ENCODE measurements at regions not wholly inside any gene's neighbourhood (a gene's known extent, or its start where the extent isn't known, plus 50 kb on each side); places are given as distances from the start of the nearest gene placed in this dataset. TPM values are rescaled to one million over a fixed set of nuclear protein-coding genes. Genes with fewer than 3 reads are reported as not detected.

GRCh38 chr6:153192943-153193885, 62.1 kb upstream of the RGS17 start:
- H3K27ac ChIP-seq (ENCODE audit: low read depth, low read length) = no peak overlapping the region
- no CpG with 5 or more reads among the region's 6 CpGs for WGBS (ENCODE audit: extremely low coverage, insufficient coverage, low lambda C conversion rate)
- no peak overlapping the region for H3K4ac ChIP-seq (ENCODE audit: low read depth, low read length)
- H3K23ac ChIP-seq (ENCODE audit: low read length) = no peak overlapping the region
- H3K4me2 ChIP-seq (ENCODE audit: low read length) = no peak overlapping the region
- H3K36me3 ChIP-seq (ENCODE audit: control insufficient read depth, insufficient read depth, low read length) = no peaks in the 10 kb centered on the region
- H4K8ac ChIP-seq (ENCODE audit: low read depth, low read length) = no peak overlapping the region
- no peak overlapping the region for H2BK5ac ChIP-seq (ENCODE audit: low read length)
- no peaks in the 10 kb centered on the region for H3K79me1 ChIP-seq (ENCODE audit: low read length)
- H2BK15ac ChIP-seq (replicated peaks; ENCODE audit: low read depth) = no peak overlapping the region
- no peak overlapping the region for H2AK5ac ChIP-seq (ENCODE audit: low read length)
- H3K18ac ChIP-seq (ENCODE audit: low read length) = no peak overlapping the region
- H3K56ac ChIP-seq (ENCODE audit: low read length) = no peak overlapping the region
- no peak overlapping the region for H3K9ac ChIP-seq (ENCODE audit: low read length)
- H3K79me2 ChIP-seq (ENCODE audit: control insufficient read depth, insufficient read depth, low read length) = no peaks in the 10 kb centered on the region
- H4K5ac ChIP-seq (ENCODE audit: low read length) = no peak overlapping the region
- H3K4me1 ChIP-seq (ENCODE audit: control insufficient read depth, low read depth, low read length) = no peaks in the 10 kb centered on the region
- H3K4me3 ChIP-seq (ENCODE audit: low read length) = no peak overlapping the region
- H3K27me3 ChIP-seq (ENCODE audit: insufficient read depth, low read length, poor library complexity) = no peaks in the 10 kb centered on the region
- H2BK120ac ChIP-seq (ENCODE audit: low read depth, low read length) = no peak overlapping the region
- DNase-seq = no peak

- no peaks in the 10 kb centered on the region for H3K79me1 ChIP-seq (ENCODE audit: low read length)
- no peak overlapping the region for H3K4me2 ChIP-seq (ENCODE audit: low read length)
- no peaks in the 10 kb centered on the region for H3K27me3 ChIP-seq (ENCODE audit: insufficient read depth, low read length, poor library complexity)
- H2BK120ac ChIP-seq (ENCODE audit: low read depth, low read length) = no peak overlapping the region
- H3K4me3 ChIP-seq (ENCODE audit: low read length) = no peak overlapping the region
- no peak overlapping the region for H3K4ac ChIP-seq (ENCODE audit: low read depth, low read length)
- no peaks in the 10 kb centered on the region for H3K4me1 ChIP-seq (ENCODE audit: control insufficient read depth, low read depth, low read length)
- no peak overlapping the region for H3K56ac ChIP-seq (ENCODE audit: low read length)
- H3K9ac ChIP-seq (ENCODE audit: low read length) = no peak overlapping the region
- H3K27ac ChIP-seq (ENCODE audit: low read depth, low read length) = no peak overlapping the region
- no CpG with 5 or more reads among the region's 3 CpGs for WGBS (ENCODE audit: extremely low coverage, insufficient coverage, low lambda C conversion rate)
- no peak overlapping the region for H4K5ac ChIP-seq (ENCODE audit: low read length)
- H3K79me2 ChIP-seq (ENCODE audit: control insufficient read depth, insufficient read depth, low read length) = no peaks in the 10 kb centered on the region
- no peak for DNase-seq
- H3K36me3 ChIP-seq (ENCODE audit: control insufficient read depth, insufficient read depth, low read length) = no peaks in the 10 kb centered on the region
- no peak overlapping the region for H2BK5ac ChIP-seq (ENCODE audit: low read length)
- H3K18ac ChIP-seq (ENCODE audit: low read length) = no peak overlapping the region
- H2BK15ac ChIP-seq (replicated peaks; ENCODE audit: low read depth) = no peak overlapping the region
- no peak overlapping the region for H3K23ac ChIP-seq (ENCODE audit: low read length)
- no peak overlapping the region for H4K8ac ChIP-seq (ENCODE audit: low read depth, low read length)
- no peak overlapping the region for H2AK5ac ChIP-seq (ENCODE audit: low read length)
Measured at GRCh38 chr6:153183925-153184324, 52.8 kb upstream of the RGS17 start.

Small RNAs in the stretch of these regions (small RNA-seq; reads per million reads assigned to genes)
- not detected for gene AL603908.1 (ENCODE audit: insufficient read depth)
- gene MTND3P20 (ENCODE audit: insufficient read depth) = not detected
- gene MTND4LP20 (ENCODE audit: insufficient read depth) = not detected
- gene RNA5SP225 (ENCODE audit: insufficient read depth) = 1.1 reads per million
- not detected for gene RNU6-896P (ENCODE audit: insufficient read depth)

Measured in mesendoderm (in vitro differentiated cells).